ENCODE measurements at regions not wholly inside any gene's neighbourhood (a gene's known extent, or its start where the extent isn't known, plus 50 kb on each side); places are given as distances from the start of the nearest gene placed in this dataset.

DNA sequence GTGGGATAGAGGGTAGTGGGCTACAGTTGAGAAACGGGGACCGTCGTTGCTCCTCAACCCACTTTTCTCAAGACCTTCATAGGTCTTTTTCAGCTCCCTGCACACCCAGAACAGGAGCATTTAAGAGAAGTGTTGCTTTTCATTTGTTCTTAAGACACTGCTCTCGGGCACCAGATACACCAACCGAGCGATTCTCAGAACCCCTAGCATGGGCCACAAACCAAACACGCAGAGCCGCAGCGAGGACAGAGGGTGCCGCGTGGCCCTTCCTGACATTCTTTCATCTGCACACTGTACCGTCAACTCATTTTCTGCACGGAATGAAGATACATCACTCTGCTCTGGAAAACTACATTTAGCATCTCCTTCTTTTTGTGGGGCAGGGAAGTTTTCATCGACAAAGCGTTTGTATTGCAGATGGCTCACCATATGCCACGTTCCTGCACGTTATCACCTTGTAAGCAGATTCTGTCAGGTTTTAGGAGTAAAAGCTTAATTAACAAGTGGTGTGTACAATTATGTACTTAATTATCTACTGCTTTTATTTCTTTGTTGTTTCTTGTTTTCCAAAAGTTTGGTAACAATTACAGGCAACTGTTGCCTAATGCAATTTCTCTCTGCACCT is 70.4 kb upstream of the MLN start:
- TF ChIP-seq, protein P1, sequence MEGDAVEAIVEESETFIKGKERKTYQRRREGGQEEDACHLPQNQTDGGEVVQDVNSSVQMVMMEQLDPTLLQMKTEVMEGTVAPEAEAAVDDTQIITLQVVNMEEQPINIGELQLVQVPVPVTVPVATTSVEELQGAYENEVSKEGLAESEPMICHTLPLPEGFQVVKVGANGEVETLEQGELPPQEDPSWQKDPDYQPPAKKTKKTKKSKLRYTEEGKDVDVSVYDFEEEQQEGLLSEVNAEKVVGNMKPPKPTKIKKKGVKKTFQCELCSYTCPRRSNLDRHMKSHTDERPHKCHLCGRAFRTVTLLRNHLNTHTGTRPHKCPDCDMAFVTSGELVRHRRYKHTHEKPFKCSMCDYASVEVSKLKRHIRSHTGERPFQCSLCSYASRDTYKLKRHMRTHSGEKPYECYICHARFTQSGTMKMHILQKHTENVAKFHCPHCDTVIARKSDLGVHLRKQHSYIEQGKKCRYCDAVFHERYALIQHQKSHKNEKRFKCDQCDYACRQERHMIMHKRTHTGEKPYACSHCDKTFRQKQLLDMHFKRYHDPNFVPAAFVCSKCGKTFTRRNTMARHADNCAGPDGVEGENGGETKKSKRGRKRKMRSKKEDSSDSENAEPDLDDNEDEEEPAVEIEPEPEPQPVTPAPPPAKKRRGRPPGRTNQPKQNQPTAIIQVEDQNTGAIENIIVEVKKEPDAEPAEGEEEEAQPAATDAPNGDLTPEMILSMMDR (IDR thresholded peaks at IDR 0.05 in 4 of 5, conservative IDR thresholded peaks at IDR 0.05 in 1 of 5): no peak
- TF ChIP-seq POLR2A (IDR thresholded peaks at IDR 0.05): no peak
